ENCODE measurements at regions not wholly inside any gene's neighbourhood (a gene's known extent, or its start where the extent isn't known, plus 50 kb on each side); places are given as distances from the start of the nearest gene placed in this dataset.

DNA sequence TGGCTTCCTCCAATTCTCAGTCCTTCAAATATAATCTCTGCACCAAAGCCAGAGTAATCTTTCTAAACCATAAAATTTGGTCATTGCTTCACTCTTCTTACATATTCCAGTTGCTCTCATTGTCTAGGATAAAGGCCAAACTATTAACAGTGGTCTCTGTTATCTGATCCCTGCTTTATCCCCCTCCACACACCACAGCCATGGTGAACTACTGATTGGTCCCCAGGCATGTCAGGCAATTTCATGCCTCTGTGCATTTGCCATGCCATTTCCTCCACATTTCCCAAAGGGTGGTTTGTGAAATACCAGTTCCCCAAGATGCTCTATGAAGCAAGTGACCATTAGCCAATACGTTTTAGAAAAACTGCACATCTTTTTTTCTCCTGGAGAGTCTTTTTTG, 97.0 kb downstream of the FAM181B start:
- no peak for TF ChIP-seq CTCF (IDR thresholded peaks at IDR 0.05; ENCODE audit: low read depth, low read length, missing control alignments)
- no peak for DNase-seq (ENCODE audit: extremely low read depth, low read depth)
- H3K4me3 ChIP-seq (replicated peaks; ENCODE audit: low read depth, low read length) = no peak overlapping the region

DNA sequence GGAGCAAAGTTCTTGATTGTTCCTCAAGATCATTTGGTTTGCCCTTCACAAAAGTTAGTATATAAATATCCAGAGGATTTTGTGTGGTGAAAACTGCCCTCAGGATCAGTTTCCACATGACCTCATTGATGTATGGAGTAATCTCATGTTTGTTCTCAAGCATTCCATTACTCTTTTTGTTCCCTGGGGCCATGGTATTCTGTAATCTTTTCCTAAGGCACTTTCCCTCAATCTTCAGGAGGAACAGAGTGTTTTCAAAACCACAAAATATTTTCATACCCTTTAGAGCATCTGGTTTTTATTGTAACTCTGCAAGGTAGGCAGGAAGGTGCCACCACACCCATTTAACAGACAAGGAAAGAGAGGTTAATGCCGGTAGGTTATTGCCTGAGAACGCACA, 99.6 kb downstream of the FAM181B start:
- DNase-seq (ENCODE audit: extremely low read depth, low read depth) = no peak
- H3K4me3 ChIP-seq (replicated peaks; ENCODE audit: low read depth, low read length) = no peak overlapping the region
- no peak for TF ChIP-seq CTCF (IDR thresholded peaks at IDR 0.05; ENCODE audit: low read depth, low read length, missing control alignments)

DNA sequence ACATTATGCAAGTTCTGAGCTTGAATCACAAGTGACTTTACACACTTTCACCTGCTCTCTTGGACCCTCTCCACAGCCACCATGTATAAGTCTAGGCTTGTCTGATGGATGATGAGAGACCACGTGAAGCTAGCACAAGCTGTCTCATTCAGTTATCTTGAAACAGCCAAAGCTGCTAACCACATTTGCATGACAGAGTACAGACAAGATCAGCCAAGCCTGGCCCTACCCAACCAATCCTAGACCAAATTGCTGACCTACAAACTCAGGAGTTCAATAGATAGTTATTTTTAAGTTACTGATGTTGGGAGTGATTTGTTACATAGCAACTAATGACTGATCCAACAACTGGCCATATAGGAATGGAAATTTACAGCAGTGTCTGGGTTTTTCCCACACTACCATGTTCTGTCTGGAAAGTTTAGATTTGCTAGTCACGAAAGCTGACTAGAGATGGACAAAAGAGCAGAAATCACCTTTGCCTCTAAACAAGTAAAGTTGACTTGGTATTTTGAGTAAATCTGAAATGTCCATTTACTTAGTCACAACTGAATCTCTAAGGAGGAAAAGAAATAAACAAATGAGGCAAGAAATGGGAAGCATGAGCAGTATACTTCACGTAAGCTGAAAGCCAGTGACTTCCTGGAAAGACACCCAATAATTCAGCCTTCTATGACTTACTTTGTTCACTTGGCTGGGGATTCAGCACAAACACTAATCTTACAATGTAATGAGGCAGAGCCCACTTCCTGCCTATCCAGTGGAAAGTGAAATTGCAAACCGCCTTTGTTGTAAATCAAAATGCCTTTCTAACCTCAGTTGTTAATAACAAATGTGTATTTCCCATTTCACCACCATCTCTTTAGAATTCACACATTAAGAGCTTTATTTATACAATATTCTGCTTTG, 101.7 kb downstream of the FAM181B start:
- DNase-seq (ENCODE audit: extremely low read depth, low read depth) = no peak
- H3K4me3 ChIP-seq (replicated peaks; ENCODE audit: low read depth, low read length) = no peak overlapping the region
- TF ChIP-seq CTCF (IDR thresholded peaks at IDR 0.05; ENCODE audit: low read depth, low read length, missing control alignments) = no peak

- no peak for TF ChIP-seq CTCF (IDR thresholded peaks at IDR 0.05; ENCODE audit: low read depth, low read length, missing control alignments)
- no peak overlapping the region for H3K4me3 ChIP-seq (replicated peaks; ENCODE audit: low read depth, low read length)
- DNase-seq (ENCODE audit: extremely low read depth, low read depth) = no peak
These were observed 123.0 kb downstream of the FAM181B start for GRCh38 chr11:82610671-82611070.

- no peak for TF ChIP-seq CTCF (IDR thresholded peaks at IDR 0.05; ENCODE audit: low read depth, low read length, missing control alignments)
- H3K4me3 ChIP-seq (replicated peaks; ENCODE audit: low read depth, low read length) = no peak overlapping the region
- no peak for DNase-seq (ENCODE audit: extremely low read depth, low read depth)
These were observed 126.9 kb downstream of the FAM181B start for GRCh38 chr11:82606738-82607137.

DNA sequence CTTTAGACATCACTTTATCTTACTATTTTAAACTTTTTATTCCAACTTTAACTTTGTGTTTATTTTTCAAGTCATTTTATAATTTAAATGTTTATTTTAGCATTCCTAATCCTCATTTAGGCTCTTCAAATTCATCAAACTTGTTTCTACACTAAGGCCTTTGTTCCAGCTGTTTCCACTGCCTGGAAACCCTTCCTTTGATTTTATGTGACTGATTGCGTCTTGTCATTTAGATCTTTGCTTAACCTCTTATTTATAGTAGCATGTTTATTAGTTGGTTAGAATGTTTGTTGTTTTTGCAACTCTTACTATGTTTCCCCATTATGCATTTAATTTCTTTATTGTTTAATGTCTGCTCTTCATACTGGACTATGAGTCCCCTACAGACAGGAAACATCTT, 132.0 kb downstream of the FAM181B start:
- no peak overlapping the region for H3K4me3 ChIP-seq (replicated peaks; ENCODE audit: low read depth, low read length)
- DNase-seq (ENCODE audit: extremely low read depth, low read depth) = no peak
- TF ChIP-seq CTCF (IDR thresholded peaks at IDR 0.05; ENCODE audit: low read depth, low read length, missing control alignments) = no peak

All from HFF-Myc (cell line).